Amniotic epithelial cell (primary cell): ENCODE measurements at regions not wholly inside any gene's neighbourhood (a gene's known extent, or its start where the extent isn't known, plus 50 kb on each side); places are given as distances from the start of the nearest gene placed in this dataset.
"Not testable (repeated sequence)": the region's sequence is repeated elsewhere in the genome, so short reads cannot be mapped to it uniquely, and the experiment has no call there.

Experiments used
- DNase-seq: peaks from one replicate; pipeline ENCODE4 v3.0.0-alpha.2; 2010; ENCODE audit warnings: low read depth

GRCh38 chr3:116512281-116512680 is 67.0 kb upstream of the LSAMP start:
- DNase-seq: no peak

- no peak for DNase-seq
Measured at GRCh38 chr3:116512931-116513330, 67.6 kb upstream of the LSAMP start.

- DNase-seq: no peak
Measured at GRCh38 chr3:116515973-116516372, 70.7 kb upstream of the LSAMP start.

- DNase-seq: no peak
Measured at GRCh38 chr3:116517308-116517707, 72.0 kb upstream of the LSAMP start.

- DNase-seq: not testable (repeated sequence)
Measured at GRCh38 chr3:116519101-116519500, 73.8 kb upstream of the LSAMP start.

GRCh38 chr3:116519823-116520222 is 74.5 kb upstream of the LSAMP start:
- DNase-seq: not testable (repeated sequence)

- DNase-seq: peak; percentile 3
Measured at GRCh38 chr3:116524453-116525210, 79.3 kb upstream of the LSAMP start.

- no peak for DNase-seq
Measured at GRCh38 chr3:116552246-116552645, 107.0 kb upstream of the LSAMP start.

- no peak for DNase-seq
Measured at GRCh38 chr3:116553355-116553754, 108.1 kb upstream of the LSAMP start.

GRCh38 chr3:116561529-116561928 is 116.2 kb upstream of the LSAMP start:
- DNase-seq: no peak

GRCh38 chr3:116563351-116563750 is 118.1 kb upstream of the LSAMP start:
- DNase-seq: no peak

- DNase-seq: no peak
Measured at GRCh38 chr3:116566478-116566960, 121.2 kb upstream of the LSAMP start.

GRCh38 chr3:116569611-116570010 is 124.3 kb upstream of the LSAMP start:
- DNase-seq: no peak

- DNase-seq: no peak
Measured at GRCh38 chr3:116579840-116580239, 129.7 kb upstream of the TUSC7 start.

- no peak for DNase-seq
Measured at GRCh38 chr3:116586285-116586944, 123.2 kb upstream of the TUSC7 start.

- no peak for DNase-seq
Measured at GRCh38 chr3:116591236-116591635, 118.3 kb upstream of the TUSC7 start.

GRCh38 chr3:116601206-116601605 is 108.4 kb upstream of the TUSC7 start:
- DNase-seq: no peak

GRCh38 chr3:116607205-116607604 is 102.4 kb upstream of the TUSC7 start:
- no peak for DNase-seq

- no peak for DNase-seq
Measured at GRCh38 chr3:116610124-116610523, 99.5 kb upstream of the TUSC7 start.

GRCh38 chr3:116614795-116615362 is 94.7 kb upstream of the TUSC7 start:
- DNase-seq: no peak

GRCh38 chr3:116618138-116618537 is 91.4 kb upstream of the TUSC7 start:
- DNase-seq: no peak

- no peak for DNase-seq
Measured at GRCh38 chr3:116618930-116619329, 90.6 kb upstream of the TUSC7 start.

- no peak for DNase-seq
Measured at GRCh38 chr3:116630494-116630893, 79.1 kb upstream of the TUSC7 start.
